Keratinocyte (primary cell): ENCODE measurements at regions not wholly inside any gene's neighbourhood (a gene's known extent, or its start where the extent isn't known, plus 50 kb on each side); places are given as distances from the start of the nearest gene placed in this dataset.

Source experiments
- DNase-seq: peaks from one replicate; pipeline ENCODE4 v3.0.0-alpha.2; 2011; ENCODE audit warnings: low read depth, missing footprints, low spot score
- FAIRE-seq: peaks from 2 replicates; lab custom pipeline; 2011; peaks lifted over from hg19 to GRCh38; lab: Jason Lieb, UNC
- H2AFZ ChIP-seq: 2 replicates; pipeline ENCODE4 v1.6.0; 2012; ENCODE audit warnings: low read length, control low read depth, inconsistent platforms; ENCODE audit not compliant: control insufficient read depth
- H3K27ac ChIP-seq: 2 replicates; pipeline ENCODE4 v1.5.1; 2011; ENCODE audit warnings: low read length; ENCODE audit not compliant: control insufficient read depth, insufficient read depth
- H3K27me3 ChIP-seq: 3 replicates; pipeline ENCODE4 v1.6.0; 2011; ENCODE audit warnings: low read length; ENCODE audit not compliant: control insufficient read depth, insufficient read depth; ENCODE audit errors: extremely low read depth
- H3K36me3 ChIP-seq, 2 experiments: 2 replicates in 1 of 2; 3 replicates in 1 of 2; pipeline ENCODE4 v1.5.1; 2011; ENCODE audit warnings: low read length in 2 of 2, mild to moderate bottlenecking in 1 of 2; ENCODE audit not compliant: control insufficient read depth in 2 of 2, insufficient read depth in 2 of 2; ENCODE audit errors: extremely low read depth in 1 of 2
- H3K4me1 ChIP-seq: 3 replicates; pipeline ENCODE4 v1.5.1; 2011; ENCODE audit warnings: low read length; ENCODE audit not compliant: control insufficient read depth, insufficient read depth; ENCODE audit errors: extremely low read depth
- H3K4me2 ChIP-seq: 3 replicates; pipeline ENCODE4 v1.6.0; 2011; ENCODE audit warnings: low read depth, low read length; ENCODE audit not compliant: control insufficient read depth, insufficient read depth; ENCODE audit errors: extremely low read depth
- H3K4me3 ChIP-seq, 3 experiments: fragments of 200-600 bp in 1 of 3; sonication (generic) in 1 of 3; 2 replicates in 2 of 3; 3 replicates in 1 of 3; pipeline ENCODE4 v1.5.1; 2011 to 2016; ENCODE audit warnings: low read length in 3 of 3, mild to moderate bottlenecking in 3 of 3, control low read depth in 2 of 3, inconsistent platforms in 1 of 3, low read depth in 1 of 3, mixed read lengths in 1 of 3, mixed run types in 1 of 3, moderate library complexity in 1 of 3; ENCODE audit not compliant: control insufficient read depth in 2 of 3, insufficient read depth in 2 of 3; ENCODE audit errors: extremely low read depth in 1 of 3
- H3K79me2 ChIP-seq: 2 replicates; pipeline ENCODE4 v1.6.0; 2012; ENCODE audit warnings: low read length; ENCODE audit not compliant: control insufficient read depth, insufficient read depth
- H3K9ac ChIP-seq: 3 replicates; pipeline ENCODE4 v1.6.0; 2011; ENCODE audit warnings: low read length; ENCODE audit not compliant: control insufficient read depth, insufficient read depth; ENCODE audit errors: extremely low read depth
- H3K9me1 ChIP-seq: 3 replicates; pipeline ENCODE4 v1.6.0; 2011; ENCODE audit warnings: low read length; ENCODE audit not compliant: control insufficient read depth, insufficient read depth; ENCODE audit errors: extremely low read depth
- H3K9me3 ChIP-seq: 2 replicates; pipeline ENCODE4 v1.5.1; 2012; ENCODE audit warnings: low read depth, low read length; ENCODE audit not compliant: control insufficient read depth
- H4K20me1 ChIP-seq: 3 replicates; pipeline ENCODE4 v1.6.0; 2011; ENCODE audit warnings: low read length; ENCODE audit not compliant: control insufficient read depth, insufficient read depth; ENCODE audit errors: extremely low read depth
- CTCF ChIP-seq, 3 experiments: IDR thresholded peaks in 1 of 3; conservative IDR thresholded peaks in 1 of 3; optimal IDR thresholded peaks in 1 of 3; 2 replicates in 2 of 3; 3 replicates in 1 of 3; pipeline versions ENCODE3 to v1.5.1; 2011; ENCODE audit warnings: low read length in 3 of 3, mild to moderate bottlenecking in 3 of 3, moderate library complexity in 2 of 3, control low read depth in 1 of 3, inconsistent platforms in 1 of 3; ENCODE audit not compliant: insufficient read depth in 2 of 3; ENCODE audit errors: extremely low read depth in 1 of 3
- EZH2 ChIP-seq: IDR thresholded peaks from one replicate; pipeline ENCODE4 v1.6.1; 2012; ENCODE audit warnings: inconsistent platforms, mild to moderate bottlenecking, low read length, moderate library complexity
- dilution Hi-C: fragments of 300-500 bp; cut with MboI; formaldehyde crosslinking; loops from one replicate; pipeline ENCODE4 v1.7.0; 2020; ENCODE audit warnings: low sequenced_read_pairs; ENCODE audit not compliant: extremely low pct_ligation_motif_present

- Histone ChIP-seq H3K27ac (no peak overlapping the region), H3K27me3 (no peaks in the 10 kb centered on the region), H3K4me1 (no peaks in the 10 kb centered on the region), H3K9me3 (no peaks in the 10 kb centered on the region), H3K4me3 (no peak overlapping the region), H3K9ac (no peak overlapping the region), H3K9me1 (no peaks in the 10 kb centered on the region), H2AFZ (no peak overlapping the region), H3K36me3 (no peaks in the 10 kb centered on the region), H3K79me2 (no peaks in the 10 kb centered on the region), H3K4me2 (no peak overlapping the region), H4K20me1 (no peaks in the 10 kb centered on the region)
- DNase-seq (no peak), FAIRE-seq (no peak)
- TF ChIP-seq EZH2 (no peak), CTCF (optimal IDR thresholded peaks at IDR 0.05 in 1 of 3, IDR thresholded peaks at IDR 0.05 in 1 of 3, conservative IDR thresholded peaks at IDR 0.05 in 1 of 3; ENCODE audit: extremely low read depth in 1 of 3, insufficient read depth in 2 of 3, low read length in 3 of 3) (no peak)
- dilution Hi-C loops = no loop called here
These were observed 83.9 kb upstream of the C11orf87 start for GRCh38 chr11:109338131-109338530.

GRCh38 chr11:109342261-109342660 lies 79.7 kb upstream of the C11orf87 start:
- Histone ChIP-seq H3K4me2 (no peak overlapping the region), H3K27me3 (no peaks in the 10 kb centered on the region), H3K4me3 (no peak overlapping the region), H3K9me1 (no peaks in the 10 kb centered on the region), H3K4me1 (no peaks in the 10 kb centered on the region), H4K20me1 (no peaks in the 10 kb centered on the region), H3K9ac (no peak overlapping the region), H3K36me3 (no peaks in the 10 kb centered on the region), H2AFZ (no peak overlapping the region), H3K27ac (no peak overlapping the region), H3K79me2 (no peaks in the 10 kb centered on the region), H3K9me3 (no peaks in the 10 kb centered on the region)
- TF ChIP-seq CTCF (optimal IDR thresholded peaks at IDR 0.05 in 1 of 3, IDR thresholded peaks at IDR 0.05 in 1 of 3, conservative IDR thresholded peaks at IDR 0.05 in 1 of 3; ENCODE audit: extremely low read depth in 1 of 3, insufficient read depth in 2 of 3, low read length in 3 of 3) (no peak), EZH2 (no peak)
- DNase-seq (no peak), FAIRE-seq (no peak)
- dilution Hi-C loops = no loop called here
